Activated B cell treated with CpG ODN at 0.5 μM for 24 hours (primary cell): ENCODE measurements at regions not wholly inside any gene's neighbourhood (a gene's known extent, or its start where the extent isn't known, plus 50 kb on each side); places are given as distances from the start of the nearest gene placed in this dataset.

Experiments used
- ATAC-seq: fragments of 200-7000 bp; cut with Tn5 transposase; one replicate; pipeline ENCODE4 v1.10.0; 2021; ENCODE audit warnings: low read depth, mild to moderate bottlenecking, moderate library complexity
- CTCF ChIA-PET: fragments of 350-600 bp; sonication (Branson Sonifier 250); formaldehyde crosslinking; loops from one replicate; lab custom pipeline; 2021; ENCODE audit warnings: antibody characterized with exemption; lab: Charles Lee
- POLR2A ChIA-PET: fragments of 350-600 bp; sonication (Branson Sonifier 250); formaldehyde crosslinking; loops from one replicate; lab custom pipeline; 2021; ENCODE audit warnings: antibody characterized with exemption; lab: Charles Lee
- DNase-seq: peaks from one replicate; pipeline ENCODE4 v3.0.0; 2022
- H3K27ac Mint-ChIP-seq: one replicate; pipeline ENCODE4 v1.8.0; 2020; ENCODE audit warnings: mixed read lengths
- H3K27me3 Mint-ChIP-seq: one replicate; pipeline ENCODE4 v1.8.0; 2021; ENCODE audit warnings: mixed read lengths
- H3K36me3 Mint-ChIP-seq: one replicate; pipeline ENCODE4 v1.8.0; 2021; ENCODE audit warnings: low read depth, mixed read lengths
- H3K4me1 Mint-ChIP-seq: one replicate; pipeline ENCODE4 v1.8.0; 2021; ENCODE audit warnings: mixed read lengths
- H3K4me3 Mint-ChIP-seq: one replicate; pipeline ENCODE4 v1.8.0; 2020; ENCODE audit warnings: mild to moderate bottlenecking, mixed read lengths
- H3K9me3 Mint-ChIP-seq: one replicate; pipeline ENCODE4 v1.8.0; 2020; ENCODE audit warnings: mixed read lengths
- CTCF ChIP-seq: fragments of 200-600 bp; IDR thresholded peaks from one replicate; pipeline ENCODE4 v1.8.0; 2022; ENCODE audit warnings: antibody characterized with exemption, mild to moderate bottlenecking
- intact Hi-C: fragments of 100-400 bp; cut with micrococcal nuclease; formaldehyde crosslinking; loops from one replicate; pipeline ENCODE4 v1.15.1; 2024

GRCh38 chr7:22942191-22942590 is 71.7 kb downstream of the HYCC1 start:
- ChIA-PET CTCF (no interaction called here), POLR2A (no interaction called here)
- no peaks in the 10 kb centered on the region for H3K9me3 Mint-ChIP-seq
- H3K27me3 Mint-ChIP-seq = no peaks in the 10 kb centered on the region
- H3K4me1 Mint-ChIP-seq = no peaks in the 10 kb centered on the region
- no peak for DNase-seq
- no peak for TF ChIP-seq CTCF
- no peak for ATAC-seq
- peaks cover 24% of the 10 kb centered on the region for H3K36me3 Mint-ChIP-seq
- intact Hi-C loops = loop anchor here (5.0 kb wide), 1 partner anchor 115 kb away; no protein-coding TSS in a partner anchor
- H3K4me3 Mint-ChIP-seq = no peak overlapping the region
- H3K27ac Mint-ChIP-seq = no peak overlapping the region

DNA sequence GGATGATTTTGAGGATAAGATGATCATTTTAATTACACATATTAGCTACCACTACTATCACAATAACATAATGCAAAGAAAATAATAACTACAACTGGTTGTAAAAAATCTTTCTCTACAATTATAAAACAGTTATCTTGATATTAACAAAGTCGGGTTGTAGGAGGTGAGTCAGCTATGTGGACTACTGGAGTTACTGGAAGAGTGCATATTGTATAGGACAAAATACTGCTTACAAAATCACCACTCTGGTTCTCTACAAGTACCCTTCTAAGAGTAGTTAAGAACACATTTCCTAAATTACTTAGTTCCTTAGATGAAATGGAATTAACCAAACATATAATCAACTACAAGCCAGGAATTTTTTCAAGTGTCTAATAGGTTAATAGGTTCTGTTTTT is 74.1 kb downstream of the HYCC1 start:
- Mint-ChIP-seq H3K36me3 (peaks cover 11% of the 10 kb centered on the region), H3K27me3 (no peaks in the 10 kb centered on the region), H3K4me1 (no peaks in the 10 kb centered on the region), H3K27ac (no peak overlapping the region), H3K9me3 (no peaks in the 10 kb centered on the region), H3K4me3 (no peak overlapping the region)
- ChIA-PET CTCF (no interaction called here), POLR2A (no interaction called here)
- ATAC-seq (no peak), DNase-seq (no peak)
- intact Hi-C loops = loop anchor here (5.0 kb wide), 2 partner anchors 37 to 117 kb away; no protein-coding TSS in a partner anchor
- TF ChIP-seq CTCF = no peak

DNA sequence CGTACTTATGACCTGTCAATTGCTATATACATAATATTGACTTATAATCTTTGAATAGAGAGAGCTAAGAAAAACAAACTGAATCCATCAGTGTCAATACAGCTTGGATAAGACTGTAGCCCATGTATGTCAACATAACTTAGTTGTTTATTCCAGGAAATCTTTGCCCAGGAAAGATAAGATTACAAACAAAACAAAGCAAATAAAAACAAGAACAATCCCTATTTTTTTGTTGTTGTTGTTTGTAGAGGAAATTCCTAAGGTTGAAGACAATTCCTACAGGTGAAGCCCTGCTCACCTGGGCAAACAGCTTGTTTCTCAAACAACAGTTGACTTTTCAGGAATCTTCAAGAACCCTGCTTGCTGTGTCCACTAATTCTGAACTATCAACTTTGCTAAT is 76.0 kb downstream of the HYCC1 start:
- POLR2A ChIA-PET = no interaction called here
- TF ChIP-seq CTCF = no peak
- Mint-ChIP-seq H3K4me3 (no peak overlapping the region), H3K9me3 (no peaks in the 10 kb centered on the region), H3K27me3 (no peaks in the 10 kb centered on the region), H3K36me3 (peaks cover 5% of the 10 kb centered on the region), H3K4me1 (no peaks in the 10 kb centered on the region), H3K27ac (no peak overlapping the region)
- ATAC-seq = no peak
- intact Hi-C loops = loop anchor here (5.0 kb wide), 1 partner anchor 39 kb away; no protein-coding TSS in a partner anchor
- CTCF ChIA-PET = no interaction called here
- DNase-seq = no peak

DNA sequence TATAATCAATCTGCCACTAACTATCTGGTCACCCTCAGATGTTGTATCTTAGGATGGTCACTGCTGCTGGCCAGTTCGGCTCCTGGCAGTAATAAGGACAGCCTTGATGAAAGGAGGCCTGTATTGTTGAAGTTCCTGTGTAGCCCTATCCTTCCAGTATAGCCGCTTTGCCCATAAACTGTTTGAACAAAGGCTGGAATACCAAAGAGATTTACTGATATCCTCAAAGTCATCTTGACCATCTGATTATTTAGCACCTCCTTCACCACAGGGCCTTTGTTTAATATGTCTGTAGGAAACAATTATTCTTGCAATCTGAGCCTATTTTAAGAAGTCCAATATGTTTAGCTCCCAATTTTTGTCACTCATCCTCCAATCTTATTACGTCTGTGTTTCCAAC is 77.7 kb downstream of the HYCC1 start:
- Mint-ChIP-seq H3K4me3 (no peak overlapping the region), H3K4me1 (no peaks in the 10 kb centered on the region), H3K27ac (no peak overlapping the region), H3K36me3 (peaks cover 4% of the 10 kb centered on the region), H3K27me3 (no peaks in the 10 kb centered on the region), H3K9me3 (no peaks in the 10 kb centered on the region)
- intact Hi-C loops = loop anchor here (5.0 kb wide), 1 partner anchor 41 kb away; no protein-coding TSS in a partner anchor
- CTCF ChIA-PET = no interaction called here
- DNase-seq (no peak), ATAC-seq (no peak)
- TF ChIP-seq CTCF = no peak
- POLR2A ChIA-PET = no interaction called here

DNA sequence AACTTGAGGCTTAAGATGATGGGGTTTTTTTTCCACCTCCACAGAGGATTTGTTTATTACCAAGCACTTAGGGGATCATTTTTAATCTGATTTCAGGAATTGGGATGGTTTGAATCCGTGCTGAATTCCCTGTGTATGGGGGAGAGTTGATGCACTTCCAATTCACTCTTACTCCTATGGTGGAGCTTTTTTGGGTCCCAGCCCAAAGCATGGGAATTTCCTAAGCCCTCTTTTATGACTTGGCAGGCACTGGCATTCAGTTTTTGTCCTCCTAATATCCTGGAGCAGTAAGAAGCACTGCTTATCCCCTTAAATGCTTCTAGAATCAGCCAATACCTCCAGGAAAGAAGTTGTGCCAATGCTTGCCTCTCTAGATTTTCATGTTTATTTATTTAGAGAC is 78.7 kb downstream of the HYCC1 start:
- H3K4me1 Mint-ChIP-seq = no peaks in the 10 kb centered on the region
- intact Hi-C loops = loop anchor here (5.0 kb wide), 1 partner anchor 42 kb away; no protein-coding TSS in a partner anchor
- no peaks in the 10 kb centered on the region for H3K27me3 Mint-ChIP-seq
- ChIA-PET POLR2A (no interaction called here), CTCF (no interaction called here)
- no peak overlapping the region for H3K4me3 Mint-ChIP-seq
- no peaks in the 10 kb centered on the region for H3K36me3 Mint-ChIP-seq
- peaks cover 4% of the 10 kb centered on the region for H3K9me3 Mint-ChIP-seq
- no peak for ATAC-seq
- no peak for TF ChIP-seq CTCF
- H3K27ac Mint-ChIP-seq = no peak overlapping the region
- no peak for DNase-seq
